Astrocyte (in vitro differentiated cells and primary cell): ENCODE measurements at regions not wholly inside any gene's neighbourhood (a gene's known extent, or its start where the extent isn't known, plus 50 kb on each side); places are given as distances from the start of the nearest gene placed in this dataset.
"Not testable (repeated sequence)": the region's sequence is repeated elsewhere in the genome, so short reads cannot be mapped to it uniquely, and the experiment has no call there.

Experiments
- CTCF ChIP-seq: IDR thresholded peaks from 2 replicates; pipeline ENCODE4 v1.5.1; 2011; ENCODE audit warnings: low read depth, mild to moderate bottlenecking, inconsistent platforms, low read length, moderate library complexity; ENCODE audit not compliant: insufficient read depth
- EZH2 ChIP-seq: IDR thresholded peaks from 2 replicates; pipeline ENCODE4 v1.6.1; 2012; ENCODE audit warnings: mild to moderate bottlenecking, low read length, inconsistent platforms; ENCODE audit not compliant: insufficient read depth

DNA sequence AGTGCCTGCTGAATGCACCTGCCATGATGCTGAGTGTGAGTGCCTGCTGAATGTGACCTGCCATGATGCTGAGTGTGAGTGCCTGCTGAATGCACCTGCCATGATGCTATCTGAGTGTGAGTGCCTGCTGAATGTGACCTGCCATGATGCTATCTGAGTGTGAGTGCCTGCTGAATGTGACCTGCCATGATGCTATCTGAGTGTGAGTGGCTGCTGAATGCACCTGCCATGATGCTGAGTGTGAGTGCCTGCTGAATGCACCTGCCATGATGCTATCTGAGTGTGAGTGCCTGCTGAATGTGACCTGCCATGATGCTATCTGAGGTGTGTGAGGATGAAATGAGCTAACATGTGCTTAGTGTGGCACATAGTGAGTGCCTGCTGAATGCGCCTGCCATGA, 98.7 kb upstream of the SULF2 start:
- TF ChIP-seq CTCF, EZH2: not testable (repeated sequence)
